ENCODE measurements at regions not wholly inside any gene's neighbourhood (a gene's known extent, or its start where the extent isn't known, plus 50 kb on each side); places are given as distances from the start of the nearest gene placed in this dataset.

DNA sequence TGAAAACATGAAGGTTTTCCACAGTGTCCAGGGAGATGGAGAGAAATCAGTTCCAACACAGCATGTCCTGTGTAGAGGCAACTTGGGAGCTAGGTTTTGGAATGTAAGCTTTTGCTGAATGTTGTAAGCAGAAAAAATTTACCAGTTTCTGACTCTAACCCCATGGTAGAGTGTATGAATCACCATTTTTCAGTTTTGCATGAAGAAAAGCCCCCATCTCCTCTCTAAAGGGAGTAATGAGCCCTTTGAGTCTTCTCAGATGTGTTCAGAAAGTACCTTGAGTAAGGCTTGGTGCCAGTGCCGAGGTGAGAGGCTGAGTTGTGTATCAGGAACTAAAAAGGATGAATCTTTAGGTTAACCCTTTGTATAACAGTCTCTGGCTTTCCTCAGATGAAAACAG lies 96.2 kb downstream of the ADRB2 start:
- Histone ChIP-seq H2BK120ac (ENCODE audit: low read depth, low read length) (no peak overlapping the region), H2BK5ac (ENCODE audit: low read depth, low read length, poor library complexity, severe bottlenecking) (no peak overlapping the region), H4K91ac (ENCODE audit: insufficient read depth, low read depth, low read length) (no peak overlapping the region), H3K9me1 (ENCODE audit: insufficient read depth, low read length) (no peaks in the 10 kb centered on the region), H3K14ac (replicated peaks; ENCODE audit: low read depth, low read length) (peak overlapping the region; percentile 82), H2AK9ac (replicated peaks; ENCODE audit: low read depth, low read length, poor library complexity) (no peak overlapping the region), H3K4me3 (ENCODE audit: insufficient read depth, low read depth, low read length) (no peak overlapping the region), H3K4me2 (ENCODE audit: low read depth, low read length) (no peak overlapping the region; the same call in 1 of the 2 replicates), H3K9me3 (ENCODE audit: control insufficient read depth, insufficient read depth, low read length) (no peaks in the 10 kb centered on the region), H2AFZ (replicated peaks; ENCODE audit: low read length, poor library complexity) (peak overlapping the region; percentile 19), H3K4me1 (ENCODE audit: control insufficient read depth, insufficient read depth, low read length) (peaks cover 3% of the 10 kb centered on the region), H3K27ac (ENCODE audit: insufficient read depth, low read length) (no peak overlapping the region), H3K36me3 (ENCODE audit: control insufficient read depth, insufficient read depth, low read length) (no peaks in the 10 kb centered on the region), H4K20me1 (ENCODE audit: insufficient read depth, low read length) (no peaks in the 10 kb centered on the region), H3K79me1 (ENCODE audit: low read depth in 1 of 2, low read length in 2 of 2) (no peaks in the 10 kb centered on the region), H2AK5ac (ENCODE audit: low read depth, low read length) (no peak overlapping the region; the same call in 1 of the 2 replicates), H3K56ac (ENCODE audit: extremely low read depth, insufficient read depth, low read length) (no peak overlapping the region), H2BK20ac (ENCODE audit: low read depth, low read length) (no peak overlapping the region), H2BK15ac (ENCODE audit: low read depth, low read length) (0 out of 3 replicates have a peak overlapping the region, but pooled peaks have one; percentile 59), H3K23ac (ENCODE audit: low read depth, low read length) (no peak overlapping the region), H3K27me3 (ENCODE audit: control insufficient read depth, insufficient read depth, low read length) (no peaks in the 10 kb centered on the region), H4K8ac (ENCODE audit: low read depth in 2 of 2, low read length in 2 of 2) (peak overlapping the region in 1 of 2 experiments; percentile 14; a peak in 1 of 4 replicates), H3K4ac (ENCODE audit: low read depth, low read length) (no peak overlapping the region), H4K5ac (ENCODE audit: low read depth, low read length) (peak overlapping the region; percentile 69; the same call in 1 of the 2 replicates), H3K9ac (ENCODE audit: low read depth, low read length) (no peak overlapping the region), H3K18ac (ENCODE audit: low read depth, low read length) (peak overlapping the region; percentile 86; the same call in 1 of the 2 replicates)
- no peak for TF ChIP-seq CHD1 (IDR thresholded peaks at IDR 0.05; ENCODE audit: low read depth, low read length)
- no peak for TF ChIP-seq MXI1 (IDR thresholded peaks at IDR 0.05; ENCODE audit: borderline replicate concordance, low read depth, low read length)
- TF ChIP-seq RCOR1 (IDR thresholded peaks at IDR 0.05; ENCODE audit: insufficient replicate concordance, low read length) = no peak
- TF ChIP-seq RFX5 (IDR thresholded peaks at IDR 0.05; ENCODE audit: low read depth, low read length) = no peak
- ATAC-seq (ENCODE audit: low read depth) (peak; percentile 73), DNase-seq (peak; percentile 28)
- intact Hi-C loops (cut with micrococcal nuclease) (no loop called here), dilution Hi-C loops (cut with HindIII; ENCODE audit: low sequenced_read_pairs, unreplicated experiment) (no loop called here), in situ Hi-C loops (cut with MboI; ENCODE audit: low sequenced_read_pairs) (no loop called here)
- no CpG with 5 or more reads among the region's 1 CpG for WGBS, 2 experiments (ENCODE audit: extremely low coverage in 2 of 2, insufficient read length in 1 of 2)
- ChIA-PET POLR2A (ENCODE audit: unreplicated experiment) (interaction anchor here (0.6 kb wide), 1 partner anchor 70 kb away, joined by 15 read pairs; no protein-coding TSS in a partner anchor), CTCF (no interaction called here)
- no TSS peak for BruUV-seq (replicated peaks)

Data from IMR-90 (cell line).